IMR-90 (cell line): ENCODE measurements at regions not wholly inside any gene's neighbourhood (a gene's known extent, or its start where the extent isn't known, plus 50 kb on each side); places are given as distances from the start of the nearest gene placed in this dataset.

Experiments used
- ATAC-seq: fragments of 200-7000 bp; cut with Tn5 transposase; 2 replicates; pipeline ENCODE4 v1.9.1; 2020; ENCODE audit warnings: low read depth, mild to moderate bottlenecking, moderate library complexity
- BruUV-seq: library from RNA; stranded (reverse); fragments of 400-500 nt; replicated peaks from 2 replicates; lab custom pipeline; 2021; lab: Mats Ljungman, UMichigan
- CTCF ChIA-PET: fragments of 300-600 bp; formaldehyde crosslinking; extraction: SDS; loops from one replicate; lab custom pipeline; 2021; ENCODE audit warnings: antibody characterized with exemption; lab: Yijun Ruan, JAX
- POLR2A ChIA-PET: fragments of 300-600 bp; sonication (Branson Sonifier 250); formaldehyde crosslinking; loops from one replicate; lab custom pipeline; 2022; ENCODE audit warnings: antibody characterized with exemption; ENCODE audit not compliant: unreplicated experiment; lab: Charles Lee
- DNase-seq: peaks from one replicate; pipeline ENCODE4 v3.0.0; 2013
- H2AFZ ChIP-seq: replicated peaks from 2 replicates; pipeline ENCODE3; 2013; ENCODE audit warnings: low read length, mild to moderate bottlenecking; ENCODE audit not compliant: poor library complexity
- H2AK5ac ChIP-seq: 2 replicates; pipeline ENCODE4 v1.6.1; 2013; ENCODE audit warnings: low read depth, low read length, inconsistent platforms
- H2AK9ac ChIP-seq: replicated peaks from 2 replicates; pipeline ENCODE3; 2013; ENCODE audit warnings: mild to moderate bottlenecking, low read depth, low read length, moderate library complexity; ENCODE audit not compliant: poor library complexity
- H2BK120ac ChIP-seq: 2 replicates; pipeline ENCODE4 v1.6.1; 2013; ENCODE audit warnings: low read depth, low read length, inconsistent platforms
- H2BK15ac ChIP-seq: 3 replicates; pipeline ENCODE4 v1.6.1; 2013; ENCODE audit warnings: low read depth, low read length, inconsistent platforms
- H2BK20ac ChIP-seq: 2 replicates; pipeline ENCODE4 v1.6.1; 2013; ENCODE audit warnings: low read depth, mild to moderate bottlenecking, inconsistent platforms, low read length, moderate library complexity
- H2BK5ac ChIP-seq: 2 replicates; pipeline ENCODE4 v1.6.1; 2013; ENCODE audit warnings: mild to moderate bottlenecking, low read depth, low read length, inconsistent platforms; ENCODE audit not compliant: poor library complexity, severe bottlenecking
- H3K14ac ChIP-seq: replicated peaks from 2 replicates; pipeline ENCODE4 v1.6.1; 2013; ENCODE audit warnings: low read depth, low read length, inconsistent platforms
- H3K18ac ChIP-seq: 2 replicates; pipeline ENCODE4 v1.6.1; 2013; ENCODE audit warnings: low read depth, low read length, control low read depth
- H3K23ac ChIP-seq: 2 replicates; pipeline ENCODE4 v1.6.1; 2013; ENCODE audit warnings: low read depth, low read length, inconsistent platforms
- H3K27ac ChIP-seq: 2 replicates; pipeline ENCODE4 v1.5.1; 2013; ENCODE audit warnings: mild to moderate bottlenecking, control low read depth, low read length; ENCODE audit not compliant: insufficient read depth
- H3K27me3 ChIP-seq: 2 replicates; pipeline ENCODE4 v1.6.1; 2013; ENCODE audit warnings: low read length; ENCODE audit not compliant: control insufficient read depth, insufficient read depth
- H3K36me3 ChIP-seq: 2 replicates; pipeline ENCODE4 v1.6.1; 2013; ENCODE audit warnings: low read length, mixed read lengths; ENCODE audit not compliant: control insufficient read depth, insufficient read depth
- H3K4ac ChIP-seq: 2 replicates; pipeline ENCODE4 v1.6.1; 2013; ENCODE audit warnings: low read depth, low read length, inconsistent platforms
- H3K4me1 ChIP-seq: 2 replicates; pipeline ENCODE4 v1.6.1; 2013; ENCODE audit warnings: low read length, mixed read lengths; ENCODE audit not compliant: control insufficient read depth, insufficient read depth
- H3K4me2 ChIP-seq: 2 replicates; pipeline ENCODE4 v1.6.1; 2013; ENCODE audit warnings: low read depth, mild to moderate bottlenecking, control low read depth, low read length, moderate library complexity
- H3K4me3 ChIP-seq: 2 replicates; pipeline ENCODE4 v1.5.1; 2013; ENCODE audit warnings: low read depth, mild to moderate bottlenecking, control low read depth, low read length, moderate library complexity; ENCODE audit not compliant: insufficient read depth
- H3K56ac ChIP-seq: 2 replicates; pipeline ENCODE4 v1.6.1; 2013; ENCODE audit warnings: low read length, inconsistent platforms; ENCODE audit not compliant: insufficient read depth; ENCODE audit errors: extremely low read depth
- H3K79me1 ChIP-seq, 2 experiments: 2 replicates each; pipeline ENCODE4 v1.6.1; 2013; ENCODE audit warnings: low read length in 2 of 2, inconsistent platforms in 1 of 2, low read depth in 1 of 2
- H3K9ac ChIP-seq: 2 replicates; pipeline ENCODE4 v1.6.1; 2013; ENCODE audit warnings: low read depth, low read length, control low read depth
- H3K9me1 ChIP-seq: 2 replicates; pipeline ENCODE4 v1.6.1; 2013; ENCODE audit warnings: low read length, inconsistent platforms; ENCODE audit not compliant: insufficient read depth
- H3K9me3 ChIP-seq: 2 replicates; pipeline ENCODE4 v1.6.1; 2013; ENCODE audit warnings: low read length; ENCODE audit not compliant: control insufficient read depth, insufficient read depth
- H4K20me1 ChIP-seq: 2 replicates; pipeline ENCODE4 v1.6.1; 2013; ENCODE audit warnings: low read length, inconsistent platforms; ENCODE audit not compliant: insufficient read depth
- H4K5ac ChIP-seq: 2 replicates; pipeline ENCODE4 v1.6.1; 2013; ENCODE audit warnings: mild to moderate bottlenecking, low read depth, low read length, control low read depth
- H4K8ac ChIP-seq, 2 experiments: 2 replicates each; pipeline ENCODE4 v1.6.1; 2013; ENCODE audit warnings: low read depth in 2 of 2, low read length in 2 of 2, control low read depth in 1 of 2, inconsistent platforms in 1 of 2
- H4K91ac ChIP-seq: 2 replicates; pipeline ENCODE4 v1.6.1; 2013; ENCODE audit warnings: low read depth, low read length, inconsistent platforms; ENCODE audit not compliant: insufficient read depth
- CHD1 ChIP-seq: IDR thresholded peaks from 2 replicates; pipeline ENCODE4 v1.6.1; 2012; ENCODE audit warnings: low read depth, low read length, improper control_type of control experiment
- FOS ChIP-seq: fragments of 150-350 bp; IDR thresholded peaks from 2 replicates; pipeline ENCODE4 v1.6.1; 2016; ENCODE audit warnings: low read depth, low read length
- MAZ ChIP-seq: IDR thresholded peaks from 2 replicates; pipeline ENCODE4 v1.6.1; 2012; ENCODE audit warnings: low read depth, mild to moderate bottlenecking, low read length, improper control_type of control experiment, moderate library complexity, borderline replicate concordance
- NFE2L2 ChIP-seq: fragments of 150-350 bp; IDR thresholded peaks from 2 replicates; pipeline ENCODE4 v1.6.1; 2016; ENCODE audit warnings: low read depth, mild to moderate bottlenecking, low read length
- POLR2A ChIP-seq: IDR thresholded peaks from 2 replicates; pipeline ENCODE4 v1.6.1; 2012; ENCODE audit warnings: mild to moderate bottlenecking, low read depth, low read length
- RAD21 ChIP-seq: IDR thresholded peaks from 2 replicates; pipeline ENCODE4 v1.6.1; 2012; ENCODE audit warnings: low read length, improper control_type of control experiment
- SMC3 ChIP-seq: fragments of 150-350 bp; IDR thresholded peaks from 2 replicates; pipeline ENCODE4 v1.6.1; 2016; ENCODE audit warnings: low read depth, mild to moderate bottlenecking, antibody characterized with exemption, low read length, moderate library complexity
- WGBS, 2 experiments: methylation state at CpG; one replicate each; pipeline versions ENCODE4 v1.1.5 to v1.1.7; 2013; ENCODE audit warnings: missing lambda C conversion rate in 2 of 2; ENCODE audit not compliant: insufficient read length in 1 of 2; ENCODE audit errors: extremely low coverage in 2 of 2; 5-methylcytosine and 5-hydroxymethylcytosine counted together
- dilution Hi-C: fragments of 300-500 bp; cut with HindIII; formaldehyde crosslinking; loops from one replicate; pipeline ENCODE4 v1.14.3; 2018; ENCODE audit warnings: low sequenced_read_pairs; ENCODE audit not compliant: unreplicated experiment
- in situ Hi-C: fragments of 300-500 bp; cut with MboI; formaldehyde crosslinking; loops from 3 replicates; pipeline ENCODE4 v1.14.3; 2019; ENCODE audit warnings: low sequenced_read_pairs, inconsistent platforms, mixed read lengths
- intact Hi-C: fragments of 100-400 bp; cut with micrococcal nuclease; formaldehyde crosslinking; loops from 2 replicates; pipeline ENCODE4 v1.10.0; 2022
- TF ChIP-seq, protein P1 (sequence below): fragments of 150-350 bp; IDR thresholded peaks from 2 replicates; pipeline ENCODE4 v1.6.1; 2016; ENCODE audit warnings: low read depth, mild to moderate bottlenecking, low read length, moderate library complexity, borderline replicate concordance

DNA sequence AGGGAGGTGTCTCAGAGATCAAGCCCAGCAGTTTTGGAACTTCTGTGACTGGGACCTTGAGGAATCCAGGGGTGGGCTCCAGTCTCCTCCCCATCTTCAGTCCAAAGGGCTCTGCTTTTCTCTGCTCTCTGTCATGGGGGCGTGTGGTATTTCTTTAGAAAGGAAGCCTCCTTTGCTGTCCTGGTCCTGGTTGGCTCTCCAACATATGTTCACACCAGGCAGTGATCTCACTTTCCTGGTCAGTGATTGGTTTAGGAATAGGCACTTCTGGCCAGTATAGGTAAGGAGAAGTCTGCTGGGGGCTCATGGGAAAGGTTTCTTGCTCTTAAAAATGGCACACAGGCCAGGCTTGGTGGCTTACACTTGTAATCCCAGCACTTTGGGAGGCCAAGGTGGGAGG, 115.5 kb upstream of the HAAO start:
- ChIA-PET CTCF (no interaction called here), POLR2A (no interaction called here)
- DNase-seq (no peak), ATAC-seq (no peak)
- dilution Hi-C loops (no loop called here), intact Hi-C loops (no loop called here), in situ Hi-C loops (no loop called here)
- H3K9me1 ChIP-seq: peaks cover 19% of the 10 kb centered on the region
- no peak for TF ChIP-seq FOS
- TF ChIP-seq, protein P1, sequence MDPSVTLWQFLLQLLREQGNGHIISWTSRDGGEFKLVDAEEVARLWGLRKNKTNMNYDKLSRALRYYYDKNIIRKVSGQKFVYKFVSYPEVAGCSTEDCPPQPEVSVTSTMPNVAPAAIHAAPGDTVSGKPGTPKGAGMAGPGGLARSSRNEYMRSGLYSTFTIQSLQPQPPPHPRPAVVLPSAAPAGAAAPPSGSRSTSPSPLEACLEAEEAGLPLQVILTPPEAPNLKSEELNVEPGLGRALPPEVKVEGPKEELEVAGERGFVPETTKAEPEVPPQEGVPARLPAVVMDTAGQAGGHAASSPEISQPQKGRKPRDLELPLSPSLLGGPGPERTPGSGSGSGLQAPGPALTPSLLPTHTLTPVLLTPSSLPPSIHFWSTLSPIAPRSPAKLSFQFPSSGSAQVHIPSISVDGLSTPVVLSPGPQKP: no peak
- TF ChIP-seq SMC3: no peak
- no peak for TF ChIP-seq NFE2L2
- no peak for TF ChIP-seq CHD1
- no peak for TF ChIP-seq POLR2A
- TF ChIP-seq MAZ: no peak
- TF ChIP-seq RAD21: no peak
- H2BK20ac ChIP-seq: peak overlapping the region; percentile 89; the same call in 1 of the 2 replicates
- no peaks in the 10 kb centered on the region for H3K79me1 ChIP-seq
- H4K5ac ChIP-seq: no peak overlapping the region
- no TSS peak for BruUV-seq
- H3K9me3 ChIP-seq: no peaks in the 10 kb centered on the region
- no peaks in the 10 kb centered on the region for H3K27me3 ChIP-seq
- no peak overlapping the region for H3K27ac ChIP-seq
- no CpG with 5 or more reads among the region's 1 CpG for WGBS, 2 experiments
- H3K14ac ChIP-seq: peak overlapping the region; percentile 86
- no peaks in the 10 kb centered on the region for H4K20me1 ChIP-seq
- H3K23ac ChIP-seq: peak overlapping the region; percentile 96; the same call in 1 of the 2 replicates
- no peak overlapping the region for H3K56ac ChIP-seq
- no peak overlapping the region for H3K4me2 ChIP-seq
- H3K4me1 ChIP-seq: peaks cover 25% of the 10 kb centered on the region
- no peak overlapping the region for H2AFZ ChIP-seq
- H2AK5ac ChIP-seq: peak overlapping the region; percentile 83; the same call in 1 of the 2 replicates
- no peak overlapping the region for H2AK9ac ChIP-seq
- H2BK120ac ChIP-seq: peak overlapping the region; percentile 90; the same call in 1 of the 2 replicates
- H3K4ac ChIP-seq: peak overlapping the region; percentile 84; the same call in 1 of the 2 replicates
- H4K91ac ChIP-seq: 0 out of 2 replicates have a peak overlapping the region, but pooled peaks have one; percentile 0
- H3K9ac ChIP-seq: no peak overlapping the region
- no peak overlapping the region for H3K4me3 ChIP-seq
- H2BK5ac ChIP-seq: no peak overlapping the region
- peak overlapping the region; percentile 66; the same call in 1 of the 3 replicates for H2BK15ac ChIP-seq
- H3K18ac ChIP-seq: no peak overlapping the region; the same call in 1 of the 2 replicates
- H4K8ac ChIP-seq: peak overlapping the region in 1 of 2 experiments; percentile 78; a peak in 1 of 4 replicates
- no peaks in the 10 kb centered on the region for H3K36me3 ChIP-seq
